Spleen (tissue), 11 donors: ENCODE measurements at regions not wholly inside any gene's neighbourhood (a gene's known extent, or its start where the extent isn't known, plus 50 kb on each side); places are given as distances from the start of the nearest gene placed in this dataset.

ENCODE experiments used
- DNase-seq: peaks from one replicate; pipeline ENCODE4 v3.0.0-alpha.2; 2020
- H3K27ac ChIP-seq, 8 donors: fragments of 200-600 bp; sonication (generic) in 7 of 8; 1 replicate in 4 of 8; 2 replicates in 4 of 8; pipeline versions ENCODE4 v1.5.0 to v1.8.0; 2016 to 2021; ENCODE audit warnings: inconsistent platforms in 4 of 8, mild to moderate bottlenecking in 4 of 8, moderate library complexity in 1 of 8
- H3K27me3 ChIP-seq, 7 donors: fragments of 200-600 bp; sonication (generic) in 6 of 7; replicated peaks in 1 of 7; 1 replicate in 4 of 7; 2 replicates in 3 of 7; pipeline versions ENCODE4 v1.5.0 to v1.8.0; 2016 to 2021; ENCODE audit warnings: inconsistent platforms in 3 of 7, mild to moderate bottlenecking in 1 of 7
- H3K36me3 ChIP-seq, 6 donors: fragments of 200-600 bp; sonication (generic) in 5 of 6; 1 replicate in 4 of 6; 2 replicates in 2 of 6; pipeline versions ENCODE4 v1.5.0 to v1.8.0; 2016 to 2021; ENCODE audit warnings: inconsistent platforms in 2 of 6
- H3K4me1 ChIP-seq, 6 donors: fragments of 200-600 bp; sonication (generic) in 5 of 6; 1 replicate in 3 of 6; 2 replicates in 3 of 6; pipeline versions ENCODE4 v1.5.0 to v1.8.0; 2016 to 2021; ENCODE audit warnings: inconsistent platforms in 3 of 6
- H3K4me3 ChIP-seq, 8 donors: fragments of 200-600 bp; sonication (generic) in 7 of 8; 1 replicate in 4 of 8; 2 replicates in 4 of 8; pipeline versions ENCODE4 v1.5.0 to v1.8.0; 2016 to 2021; ENCODE audit warnings: inconsistent platforms in 4 of 8, mild to moderate bottlenecking in 4 of 8, moderate library complexity in 2 of 8
- H3K9me3 ChIP-seq, 8 donors: fragments of 200-600 bp; sonication (generic) in 7 of 8; 1 replicate in 4 of 8; 2 replicates in 4 of 8; pipeline versions ENCODE4 v1.5.0 to v1.8.0; 2016 to 2021; ENCODE audit warnings: inconsistent platforms in 4 of 8
- CTCF ChIP-seq, 11 experiments: fragments of 200-600 bp in 7 of 11; fragments of 450-650 bp in 4 of 11; sonication (generic) in 4 of 11; IDR thresholded peaks in 8 of 11; conservative IDR thresholded peaks in 3 of 11; 1 replicate in 7 of 11; 2 replicates in 4 of 11; pipeline versions ENCODE4 v1.4.0 to v1.8.0; 2016 to 2021; ENCODE audit warnings: antibody characterized with exemption in 11 of 11, inconsistent platforms in 4 of 11, mild to moderate bottlenecking in 1 of 11
- POLR2A ChIP-seq, 3 donors: fragments of 450-650 bp; IDR thresholded peaks; one replicate each; pipeline ENCODE4 v1.5.1; 2017; ENCODE audit warnings: antibody characterized with exemption in 3 of 3, mild to moderate bottlenecking in 1 of 3
- POLR2AphosphoS5 ChIP-seq, 3 donors: sonication (generic); formaldehyde crosslinking; IDR thresholded peaks; one replicate each; pipeline ENCODE4 v1.5.1; 2017; ENCODE audit warnings: antibody characterized with exemption in 3 of 3
- WGBS, 5 donors: extraction: QIAGEN DNeasy Blood & Tissue Kit in 3 of 5; methylation state at CpG; one replicate each; pipeline versions ENCODE4 v1.1.5 to v1.1.7; 2013 to 2018; 5-methylcytosine and 5-hydroxymethylcytosine counted together
- intact Hi-C: fragments of 100-400 bp; cut with DNase I; formaldehyde crosslinking; loops from one replicate; pipeline ENCODE4 v1.15.0; 2023; ENCODE audit warnings: low total_unique reads
- donor health status: healthy with polysubstance abuse.
- donor health status: DM: no; HTN: no; CAD: no; lungs with moderate emphysema.
- donor health status: DM: no; HTN: no; CAD: no.
- donor health status: Bipolar disorder and iron deficiency.
- donor health status: healthy.
- donor health status: DM: no; HTN: no; CAD: no.
- donor health status: DM: yes; HTN: yes; CAD: no.

GRCh38 chr7:130882396-130882795 is 148.4 kb upstream of the KLF14 start:
- H3K4me3 ChIP-seq, result no peak overlapping the region
- WGBS, 5 donors, result 55 to 93% (median 87%) methylated on average over 2 of the region's 2 CpGs
- peak overlapping the region in 4 of 8 donors; percentile 65 to 88 (median 76) for H3K27ac ChIP-seq
- H3K9me3 ChIP-seq, result no peaks in the 10 kb centered on the region
- no peak for DNase-seq
- intact Hi-C loops, result no loop called here
- H3K4me1 ChIP-seq, result peaks cover 2 to 93% (median 33%) of the 10 kb centered on the region in 6 donors
- TF ChIP-seq POLR2AphosphoS5 (IDR thresholded peaks at IDR 0.05) (no peak), POLR2A (IDR thresholded peaks at IDR 0.05) (no peak), CTCF (IDR thresholded peaks at IDR 0.05 in 8 of 11, conservative IDR thresholded peaks at IDR 0.05 in 3 of 11) (no peak)
- H3K36me3 ChIP-seq, result peaks cover 5 to 99% (median 57%) of the 10 kb centered on the region in 6 donors
- H3K27me3 ChIP-seq, result no peaks in the 10 kb centered on the region

GRCh38 chr7:130883928-130884327 is 149.9 kb upstream of the KLF14 start:
- peaks cover 5 to 93% (median 45%) of the 10 kb centered on the region in 6 donors for H3K4me1 ChIP-seq

GRCh38 chr7:130884437-130885417 is 150.7 kb upstream of the KLF14 start:
- WGBS, 5 donors, result 73 to 81% (median 74%) methylated on average over 21 of the region's 21 CpGs
- peak in 2 of 3 donors; percentile 34 to 67 for TF ChIP-seq POLR2AphosphoS5 (IDR thresholded peaks at IDR 0.05)
- no peak for TF ChIP-seq CTCF (IDR thresholded peaks at IDR 0.05 in 8 of 11, conservative IDR thresholded peaks at IDR 0.05 in 3 of 11)
- Histone ChIP-seq H3K27ac (peak overlapping the region in 7 of 8 donors; percentile 16 to 88 (median 69)), H3K9me3 (no peaks in the 10 kb centered on the region), H3K4me3 (peak overlapping the region in 2 of 8 donors; percentile 5 to 10), H3K4me1 (peaks cover 5 to 92% (median 47%) of the 10 kb centered on the region in 6 donors), H3K36me3 (peaks cover 5 to 99% (median 60%) of the 10 kb centered on the region in 6 donors), H3K27me3 (no peaks in the 10 kb centered on the region)
- intact Hi-C loops, result no loop called here
- no peak for DNase-seq

More at GRCh38 chr7:130883928-130884327, 149.9 kb upstream of the KLF14 start:
- Histone ChIP-seq H3K9me3 (no peaks in the 10 kb centered on the region), H3K4me3 (peak overlapping the region in 3 of 8 donors; percentile 5 to 10 (median 5)), H3K27ac (peak overlapping the region in 6 of 8 donors; percentile 49 to 88 (median 72)), H3K36me3 (peaks cover 5 to 99% (median 58%) of the 10 kb centered on the region in 6 donors), H3K27me3 (no peaks in the 10 kb centered on the region)
- 92 to 97% (median 95%) methylated on average over 6 of the region's 6 CpGs for WGBS, 5 donors
- TF ChIP-seq POLR2A (IDR thresholded peaks at IDR 0.05), result no peak
- DNase-seq, result no peak
- intact Hi-C loops, result no loop called here

- Histone ChIP-seq H3K4me1 (peaks cover 8 to 94% (median 38%) of the 10 kb centered on the region in 6 donors), H3K27ac (peak overlapping the region in 5 of 8 donors; percentile 31 to 88 (median 74)), H3K9me3 (no peaks in the 10 kb centered on the region), H3K36me3 (peaks cover 5 to 96% (median 66%) of the 10 kb centered on the region in 6 donors), H3K4me3 (no peak overlapping the region), H3K27me3 (no peaks in the 10 kb centered on the region)
- peak in 2 of 3 donors; percentile 18 to 28 for TF ChIP-seq POLR2AphosphoS5 (IDR thresholded peaks at IDR 0.05)
- no peak for TF ChIP-seq CTCF (IDR thresholded peaks at IDR 0.05 in 8 of 11, conservative IDR thresholded peaks at IDR 0.05 in 3 of 11)
- 79 to 91% (median 85%) methylated on average over 10 of the region's 10 CpGs for WGBS, 5 donors
- no peak for DNase-seq
- intact Hi-C loops, result no loop called here
These were observed 152.6 kb upstream of the KLF14 start for GRCh38 chr7:130886438-130887135.
